GM23248 (cell line): ENCODE measurements at regions not wholly inside any gene's neighbourhood (a gene's known extent, or its start where the extent isn't known, plus 50 kb on each side); places are given as distances from the start of the nearest gene placed in this dataset.

Experiments
- EZH2 ChIP-seq: fragments of 200-600 bp; sonication (generic); IDR thresholded peaks from 2 replicates; pipeline ENCODE4 v1.6.1; 2018; ENCODE audit warnings: antibody characterized with exemption, mild to moderate bottlenecking; ENCODE audit not compliant: insufficient read depth, poor library complexity, severe bottlenecking
- EZH2phosphoT487 ChIP-seq: fragments of 200-600 bp; sonication (generic); IDR thresholded peaks from 2 replicates; pipeline ENCODE4 v1.6.1; 2018; ENCODE audit warnings: antibody characterized with exemption, moderate library complexity, mild to moderate bottlenecking, low read depth; ENCODE audit not compliant: insufficient read depth

DNA sequence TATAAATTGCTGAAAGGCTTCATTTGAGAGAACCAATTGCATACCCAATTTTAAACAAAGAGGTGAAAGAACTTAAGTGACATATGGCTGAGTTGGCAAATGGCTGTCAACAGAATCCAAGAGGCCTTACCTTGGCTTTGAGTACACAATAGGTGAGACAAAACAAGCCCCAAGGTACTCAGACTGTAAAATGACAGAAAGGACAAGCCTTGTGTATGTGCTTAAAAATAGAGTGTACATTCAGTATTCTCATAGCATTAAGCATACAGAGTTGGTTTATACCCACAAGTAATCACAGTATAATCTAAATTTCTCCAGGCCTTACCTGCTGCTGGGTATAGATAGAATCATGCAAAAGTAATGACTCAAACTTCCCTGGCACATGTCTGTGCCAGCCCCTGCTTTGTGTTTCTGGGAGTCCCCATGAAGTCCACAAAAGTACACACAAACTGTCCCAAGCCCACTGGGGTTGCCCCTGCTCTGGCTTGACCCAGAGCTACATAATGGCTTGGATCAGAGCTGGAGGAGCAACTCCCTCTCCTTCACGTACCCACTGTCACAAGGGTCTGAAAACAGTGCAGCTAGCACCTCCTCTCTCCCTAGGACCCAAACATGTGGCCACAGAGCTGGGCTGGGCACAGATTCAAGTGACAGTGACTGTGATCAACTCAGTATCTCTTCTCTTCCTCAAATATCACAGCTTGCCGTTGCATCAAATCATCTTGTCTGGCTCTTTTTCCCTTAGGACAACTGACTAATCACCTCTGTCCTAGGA lies 250.8 kb downstream of the ENC1 start:
- no peak for TF ChIP-seq EZH2
- no peak for TF ChIP-seq EZH2phosphoT487
